22Rv1 (cell line): ENCODE measurements at regions not wholly inside any gene's neighbourhood (a gene's known extent, or its start where the extent isn't known, plus 50 kb on each side); places are given as distances from the start of the nearest gene placed in this dataset.

ENCODE experiments used
- CTCF ChIP-seq: fragments of 450-650 bp; IDR thresholded peaks from 2 replicates; pipeline ENCODE4 v1.5.1; 2017; ENCODE audit warnings: mild to moderate bottlenecking
- ZFX ChIP-seq: fragments of 450-650 bp; IDR thresholded peaks from 2 replicates; pipeline ENCODE4 v1.6.1; 2017; ENCODE audit warnings: antibody characterized with exemption, borderline replicate concordance

GRCh38 chr5:66443462-66444130 lies 152.6 kb upstream of the MAST4 start:
- no peak for TF ChIP-seq ZFX
- TF ChIP-seq CTCF, result no peak
